Astrocyte (in vitro differentiated cells and primary cell): ENCODE measurements at regions not wholly inside any gene's neighbourhood (a gene's known extent, or its start where the extent isn't known, plus 50 kb on each side); places are given as distances from the start of the nearest gene placed in this dataset.

Experiments
- DNase-seq: peaks from one replicate; pipeline ENCODE4 v3.0.0-alpha.2; 2010; ENCODE audit warnings: low read depth
- FAIRE-seq: peaks from 2 replicates; lab custom pipeline; 2011; peaks lifted over from hg19 to GRCh38; lab: Jason Lieb, UNC
- H2AFZ ChIP-seq: 2 replicates; pipeline ENCODE4 v1.6.0; 2012; ENCODE audit warnings: low read depth, low read length, inconsistent platforms
- H3K27ac ChIP-seq: 2 replicates; pipeline ENCODE4 v1.5.1; 2011; ENCODE audit warnings: low read depth, low read length, inconsistent platforms
- H3K27me3 ChIP-seq: 2 replicates; pipeline ENCODE4 v1.6.0; 2011; ENCODE audit warnings: low read length, inconsistent platforms; ENCODE audit not compliant: insufficient read depth
- H3K36me3 ChIP-seq: 2 replicates; pipeline ENCODE4 v1.5.1; 2011; ENCODE audit warnings: low read length, inconsistent platforms; ENCODE audit not compliant: insufficient read depth
- H3K4me1 ChIP-seq: 2 replicates; pipeline ENCODE4 v1.5.1; 2011; ENCODE audit warnings: low read length, inconsistent platforms; ENCODE audit not compliant: insufficient read depth
- H3K4me2 ChIP-seq: 2 replicates; pipeline ENCODE4 v1.6.0; 2012; ENCODE audit warnings: low read length, inconsistent platforms
- H3K4me3 ChIP-seq: 2 replicates; pipeline ENCODE4 v1.5.1; 2011; ENCODE audit warnings: low read depth, mild to moderate bottlenecking, low read length, inconsistent platforms; ENCODE audit not compliant: insufficient read depth
- H3K79me2 ChIP-seq: 2 replicates; pipeline ENCODE4 v1.6.0; 2012; ENCODE audit warnings: mild to moderate bottlenecking, low read length, inconsistent platforms; ENCODE audit not compliant: insufficient read depth
- H3K9ac ChIP-seq: 2 replicates; pipeline ENCODE4 v1.6.0; 2012; ENCODE audit warnings: mild to moderate bottlenecking, low read length, inconsistent platforms
- H3K9me3 ChIP-seq: 2 replicates; pipeline ENCODE4 v1.5.1; 2012; ENCODE audit warnings: low read depth, mild to moderate bottlenecking, low read length, inconsistent platforms; ENCODE audit not compliant: insufficient read depth
- H4K20me1 ChIP-seq: 2 replicates; pipeline ENCODE4 v1.6.0; 2012; ENCODE audit warnings: low read length, inconsistent platforms; ENCODE audit not compliant: insufficient read depth
- H3K27ac Mint-ChIP-seq: one replicate; pipeline ENCODE4 v1.8.0; 2021; ENCODE audit warnings: mild to moderate bottlenecking, mixed read lengths; ENCODE audit not compliant: unreplicated experiment
- H3K27me3 Mint-ChIP-seq: one replicate; pipeline ENCODE4 v1.8.0; 2021; ENCODE audit warnings: low read depth, mixed read lengths; ENCODE audit not compliant: unreplicated experiment
- H3K36me3 Mint-ChIP-seq: one replicate; pipeline ENCODE4 v1.8.0; 2021; ENCODE audit warnings: low read depth, mixed read lengths; ENCODE audit not compliant: unreplicated experiment
- H3K4me1 Mint-ChIP-seq: one replicate; pipeline ENCODE4 v1.8.0; 2021; ENCODE audit warnings: low read depth, mixed read lengths; ENCODE audit not compliant: unreplicated experiment
- H3K4me3 Mint-ChIP-seq: one replicate; pipeline ENCODE4 v1.8.0; 2021; ENCODE audit warnings: mild to moderate bottlenecking, moderate library complexity, mixed read lengths; ENCODE audit not compliant: unreplicated experiment
- H3K9me3 Mint-ChIP-seq: one replicate; pipeline ENCODE4 v1.8.0; 2021; ENCODE audit warnings: mild to moderate bottlenecking, mixed read lengths; ENCODE audit not compliant: unreplicated experiment
- EZH2 ChIP-seq: IDR thresholded peaks from 2 replicates; pipeline ENCODE4 v1.6.1; 2012; ENCODE audit warnings: mild to moderate bottlenecking, low read length, inconsistent platforms; ENCODE audit not compliant: insufficient read depth
- TF ChIP-seq, protein P1 (sequence below): IDR thresholded peaks from 2 replicates; pipeline ENCODE4 v1.5.1; 2011; ENCODE audit warnings: low read depth, mild to moderate bottlenecking, inconsistent platforms, low read length, moderate library complexity; ENCODE audit not compliant: insufficient read depth

- Mint-ChIP-seq H3K4me3 (no peak overlapping the region), H3K27me3 (peaks cover 12% of the 10 kb centered on the region), H3K9me3 (peaks cover 3% of the 10 kb centered on the region), H3K36me3 (peaks cover 6% of the 10 kb centered on the region), H3K4me1 (peaks cover 7% of the 10 kb centered on the region), H3K27ac (no peak overlapping the region)
- H2AFZ ChIP-seq = no peak overlapping the region
- no peaks in the 10 kb centered on the region for H3K36me3 ChIP-seq
- FAIRE-seq (no peak), DNase-seq (no peak)
- no peak overlapping the region for H3K4me3 ChIP-seq
- H3K9me3 ChIP-seq = peaks cover 12% of the 10 kb centered on the region
- H3K4me2 ChIP-seq = no peak overlapping the region
- H3K27ac ChIP-seq = no peak overlapping the region
- no peaks in the 10 kb centered on the region for H3K4me1 ChIP-seq
- H3K27me3 ChIP-seq = no peaks in the 10 kb centered on the region
- no peaks in the 10 kb centered on the region for H4K20me1 ChIP-seq
- no peak overlapping the region for H3K9ac ChIP-seq
- no peak for TF ChIP-seq EZH2
- TF ChIP-seq, protein P1, sequence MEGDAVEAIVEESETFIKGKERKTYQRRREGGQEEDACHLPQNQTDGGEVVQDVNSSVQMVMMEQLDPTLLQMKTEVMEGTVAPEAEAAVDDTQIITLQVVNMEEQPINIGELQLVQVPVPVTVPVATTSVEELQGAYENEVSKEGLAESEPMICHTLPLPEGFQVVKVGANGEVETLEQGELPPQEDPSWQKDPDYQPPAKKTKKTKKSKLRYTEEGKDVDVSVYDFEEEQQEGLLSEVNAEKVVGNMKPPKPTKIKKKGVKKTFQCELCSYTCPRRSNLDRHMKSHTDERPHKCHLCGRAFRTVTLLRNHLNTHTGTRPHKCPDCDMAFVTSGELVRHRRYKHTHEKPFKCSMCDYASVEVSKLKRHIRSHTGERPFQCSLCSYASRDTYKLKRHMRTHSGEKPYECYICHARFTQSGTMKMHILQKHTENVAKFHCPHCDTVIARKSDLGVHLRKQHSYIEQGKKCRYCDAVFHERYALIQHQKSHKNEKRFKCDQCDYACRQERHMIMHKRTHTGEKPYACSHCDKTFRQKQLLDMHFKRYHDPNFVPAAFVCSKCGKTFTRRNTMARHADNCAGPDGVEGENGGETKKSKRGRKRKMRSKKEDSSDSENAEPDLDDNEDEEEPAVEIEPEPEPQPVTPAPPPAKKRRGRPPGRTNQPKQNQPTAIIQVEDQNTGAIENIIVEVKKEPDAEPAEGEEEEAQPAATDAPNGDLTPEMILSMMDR = no peak
- H3K79me2 ChIP-seq = no peaks in the 10 kb centered on the region
Observed at GRCh38 chr22:48602805-48603518, 1224.7 kb downstream of the BRD1 start.

DNA sequence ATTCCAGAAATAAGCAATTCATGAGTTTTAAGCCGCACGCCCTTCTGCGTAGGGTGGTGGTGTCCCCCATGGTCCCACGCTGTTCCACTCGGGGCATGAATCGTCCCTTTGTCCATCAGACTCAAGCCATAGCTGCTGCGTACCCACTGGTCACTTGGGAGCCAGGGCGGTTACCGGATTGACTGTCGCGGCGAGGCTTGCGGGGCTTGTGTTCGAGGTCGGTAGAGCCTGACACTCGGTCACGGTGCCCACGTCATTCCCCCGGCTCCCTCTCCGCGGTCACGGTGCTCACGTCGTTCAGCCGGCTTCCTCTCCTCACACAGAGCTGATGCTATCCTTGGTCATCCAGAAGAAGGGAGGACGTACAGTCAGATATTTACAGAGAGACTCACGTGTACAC, 1227.0 kb downstream of the BRD1 start:
- Histone ChIP-seq H2AFZ (no peak overlapping the region), H3K27me3 (no peaks in the 10 kb centered on the region), H3K27ac (no peak overlapping the region), H3K9ac (no peak overlapping the region), H3K4me2 (no peak overlapping the region), H3K79me2 (no peaks in the 10 kb centered on the region), H3K9me3 (peaks cover 12% of the 10 kb centered on the region), H3K36me3 (no peaks in the 10 kb centered on the region), H4K20me1 (no peaks in the 10 kb centered on the region), H3K4me1 (no peaks in the 10 kb centered on the region), H3K4me3 (no peak overlapping the region)
- no peak overlapping the region for H3K4me3 Mint-ChIP-seq
- H3K9me3 Mint-ChIP-seq = peaks cover 3% of the 10 kb centered on the region
- no peak for DNase-seq
- peaks cover 11% of the 10 kb centered on the region for H3K36me3 Mint-ChIP-seq
- FAIRE-seq = no peak
- no peak overlapping the region for H3K27ac Mint-ChIP-seq
- H3K4me1 Mint-ChIP-seq = no peaks in the 10 kb centered on the region
- TF ChIP-seq, protein P1 = no peak
- TF ChIP-seq EZH2 = no peak
- peaks cover 13% of the 10 kb centered on the region for H3K27me3 Mint-ChIP-seq

- Mint-ChIP-seq H3K36me3 (peaks cover 11% of the 10 kb centered on the region), H3K4me1 (no peaks in the 10 kb centered on the region), H3K27ac (no peak overlapping the region), H3K4me3 (no peak overlapping the region), H3K9me3 (peaks cover 3% of the 10 kb centered on the region), H3K27me3 (peaks cover 13% of the 10 kb centered on the region)
- H3K9me3 ChIP-seq = peaks cover 11% of the 10 kb centered on the region
- H4K20me1 ChIP-seq = no peaks in the 10 kb centered on the region
- H3K4me1 ChIP-seq = no peaks in the 10 kb centered on the region
- no peak overlapping the region for H3K4me2 ChIP-seq
- TF ChIP-seq, protein P1 = no peak
- TF ChIP-seq EZH2 = no peak
- no peak overlapping the region for H2AFZ ChIP-seq
- no peaks in the 10 kb centered on the region for H3K79me2 ChIP-seq
- no peak overlapping the region for H3K4me3 ChIP-seq
- no peaks in the 10 kb centered on the region for H3K27me3 ChIP-seq
- no peak for FAIRE-seq
- H3K9ac ChIP-seq = no peak overlapping the region
- no peak for DNase-seq
- no peak overlapping the region for H3K27ac ChIP-seq
- no peaks in the 10 kb centered on the region for H3K36me3 ChIP-seq
Observed at GRCh38 chr22:48600171-48600570, 1227.5 kb downstream of the BRD1 start.
